HEK293 (cell line): ENCODE measurements at regions not wholly inside any gene's neighbourhood (a gene's known extent, or its start where the extent isn't known, plus 50 kb on each side); places are given as distances from the start of the nearest gene placed in this dataset.

Source experiments
- CTCF ChIP-seq: fragments of 450-650 bp; formaldehyde crosslinking; IDR thresholded peaks from 2 replicates; pipeline ENCODE4 v1.5.1; 2016; ENCODE audit warnings: missing biosample characterization, missing genetic modification characterization
- KLF10 ChIP-seq: fragments of 450-650 bp; IDR thresholded peaks from 2 replicates; pipeline ENCODE4 v1.5.1; 2018; ENCODE audit warnings: missing biosample characterization, mild to moderate bottlenecking, missing genetic modification characterization
- ZNF133 ChIP-seq: fragments of 450-650 bp; formaldehyde crosslinking; IDR thresholded peaks from 2 replicates; pipeline ENCODE4 v1.5.1; 2016; ENCODE audit warnings: missing biosample characterization, missing genetic modification characterization
- ZNF292 ChIP-seq: fragments of 450-650 bp; formaldehyde crosslinking; IDR thresholded peaks from 2 replicates; pipeline ENCODE4 v1.5.1; 2016; ENCODE audit warnings: low read depth, missing biosample characterization, missing genetic modification characterization, borderline replicate concordance
- ZNF514 ChIP-seq: fragments of 450-650 bp; formaldehyde crosslinking; IDR thresholded peaks from 2 replicates; pipeline ENCODE4 v1.5.1; 2016; ENCODE audit warnings: missing biosample characterization, missing genetic modification characterization
- ZNF658 ChIP-seq: fragments of 450-650 bp; formaldehyde crosslinking; IDR thresholded peaks from 2 replicates; pipeline ENCODE4; 2016; ENCODE audit warnings: missing biosample characterization, missing genetic modification characterization
- ZNF776 ChIP-seq: fragments of 450-650 bp; formaldehyde crosslinking; IDR thresholded peaks from 2 replicates; pipeline ENCODE4 v1.5.0; 2017; ENCODE audit warnings: missing biosample characterization, missing genetic modification characterization, borderline replicate concordance

DNA sequence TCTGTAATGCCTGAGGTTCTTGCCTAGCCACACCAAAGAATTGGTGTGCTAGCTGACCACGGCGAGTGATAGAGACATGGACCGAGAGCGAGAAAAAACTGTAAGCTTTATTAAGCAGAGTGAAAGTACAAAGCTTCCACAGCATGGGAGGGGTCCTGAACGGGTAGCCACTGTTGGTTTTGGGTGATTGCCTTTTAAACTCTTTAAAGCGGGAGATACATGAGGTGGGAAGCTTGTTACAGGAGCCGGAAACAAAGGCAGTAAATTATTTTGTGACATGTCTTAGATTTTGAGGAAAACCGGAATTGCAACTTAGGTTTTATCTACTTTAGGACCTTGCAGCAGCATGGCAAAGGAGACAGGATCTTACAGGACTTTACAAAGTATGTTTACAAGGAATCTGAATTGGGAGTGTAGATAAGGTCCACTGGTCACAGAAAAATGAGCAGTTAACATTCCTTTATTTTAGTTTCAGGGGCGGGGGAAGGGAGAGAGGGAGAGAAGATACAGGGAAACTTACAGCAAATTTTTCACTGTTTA is 252.7 kb upstream of the MBL2 start:
- TF ChIP-seq ZNF658 (tag by site-specific recombination), result no peak
- TF ChIP-seq CTCF (tag by site-specific recombination), result no peak
- TF ChIP-seq ZNF133, result no peak
- TF ChIP-seq KLF10 (tag by site-specific recombination), result no peak
- no peak for TF ChIP-seq ZNF776
- no peak for TF ChIP-seq ZNF514 (tag by site-specific recombination)
- no peak for TF ChIP-seq ZNF292 (tag by site-specific recombination)
